HEK293 (cell line): ENCODE measurements at regions not wholly inside any gene's neighbourhood (a gene's known extent, or its start where the extent isn't known, plus 50 kb on each side); places are given as distances from the start of the nearest gene placed in this dataset.

Source experiments
- MYNN ChIP-seq: fragments of 450-650 bp; formaldehyde crosslinking; IDR thresholded peaks from 2 replicates; pipeline ENCODE4 v1.5.1; 2016; ENCODE audit warnings: missing biosample characterization, missing genetic modification characterization, borderline replicate concordance
- ZNF169 ChIP-seq: fragments of 450-650 bp; formaldehyde crosslinking; IDR thresholded peaks from 2 replicates; pipeline ENCODE4 v1.5.1; 2016; ENCODE audit warnings: missing biosample characterization, missing genetic modification characterization
- ZNF211 ChIP-seq: fragments of 450-650 bp; formaldehyde crosslinking; IDR thresholded peaks from 2 replicates; pipeline ENCODE4 v1.5.1; 2016; ENCODE audit warnings: low read depth, missing biosample characterization, missing genetic modification characterization
- ZNF274 ChIP-seq, 2 experiments: fragments of 200-500 bp in 1 of 2; fragments of 450-650 bp in 1 of 2; sonication (Bioruptor generic) in 1 of 2; formaldehyde crosslinking in 1 of 2; IDR thresholded peaks; 2 replicates each; pipeline versions ENCODE4 v1.5.1 to v1.6.1; 2014 to 2016; ENCODE audit warnings: borderline replicate concordance in 1 of 2, inconsistent platforms in 1 of 2, low read length in 1 of 2, missing biosample characterization in 1 of 2, missing genetic modification characterization in 1 of 2
- ZNF426 ChIP-seq: fragments of 450-650 bp; formaldehyde crosslinking; IDR thresholded peaks from 2 replicates; pipeline ENCODE4 v1.5.1; 2017; ENCODE audit warnings: missing biosample characterization, missing genetic modification characterization, mild to moderate bottlenecking, inconsistent platforms, moderate library complexity
- ZNF777 ChIP-seq: fragments of 450-650 bp; formaldehyde crosslinking; IDR thresholded peaks from 2 replicates; pipeline ENCODE4 v1.5.1; 2017; ENCODE audit warnings: missing biosample characterization, missing genetic modification characterization, borderline replicate concordance
- TF ChIP-seq, protein P1 (sequence below): fragments of 450-650 bp; formaldehyde crosslinking; IDR thresholded peaks from 2 replicates; pipeline ENCODE4 v1.5.1; 2016; ENCODE audit warnings: missing biosample characterization, missing genetic modification characterization
- TF ChIP-seq, protein P2 (sequence below): fragments of 450-650 bp; formaldehyde crosslinking; IDR thresholded peaks from 2 replicates; pipeline ENCODE4 v1.5.1; 2016; ENCODE audit warnings: missing biosample characterization, missing genetic modification characterization
- TF ChIP-seq, protein P3 (sequence below): fragments of 450-650 bp; formaldehyde crosslinking; IDR thresholded peaks from 2 replicates; pipeline ENCODE4 v1.5.1; 2016; ENCODE audit warnings: missing biosample characterization, missing genetic modification characterization
- TF ChIP-seq, protein P4 (sequence below): fragments of 450-650 bp; formaldehyde crosslinking; IDR thresholded peaks from 2 replicates; pipeline ENCODE4 v1.5.1; 2016; ENCODE audit warnings: missing biosample characterization, missing genetic modification characterization
- TF ChIP-seq, protein P5 (sequence below): fragments of 450-650 bp; formaldehyde crosslinking; IDR thresholded peaks from 2 replicates; pipeline ENCODE4 v1.5.1; 2016; ENCODE audit warnings: missing biosample characterization, missing genetic modification characterization

DNA sequence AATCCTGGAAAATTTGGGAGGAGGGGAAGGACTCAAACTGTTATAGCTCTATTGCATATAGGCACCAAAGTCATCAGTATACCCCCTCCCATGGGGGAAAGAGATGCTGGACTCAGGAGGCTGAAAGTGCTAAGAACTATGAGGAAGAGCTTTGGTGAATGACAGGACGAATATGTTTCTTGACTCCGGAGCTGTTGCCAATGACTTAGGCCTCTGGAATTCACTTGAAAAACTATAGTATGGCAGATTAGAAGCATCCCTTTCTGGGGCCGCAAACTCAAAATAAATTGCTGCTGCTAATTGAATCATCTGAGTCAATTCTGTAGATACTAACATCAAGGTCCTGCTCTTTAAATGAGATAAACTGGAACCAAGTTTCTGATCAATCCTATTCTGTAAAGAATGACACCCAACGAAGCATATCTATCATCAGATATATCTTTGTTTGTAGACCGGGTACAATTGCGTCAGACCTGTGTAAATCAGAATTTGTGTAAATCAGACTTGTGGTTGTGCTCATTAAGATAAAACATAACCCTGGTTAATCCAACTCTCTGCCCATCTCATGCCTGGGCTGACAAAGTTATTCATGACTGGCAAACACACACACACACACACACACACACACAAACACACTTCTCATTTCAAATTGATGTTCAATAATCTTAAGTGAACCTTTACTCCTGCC is 1793.8 kb upstream of the PCDH20 start:
- no peak for TF ChIP-seq ZNF426 (tag by site-specific recombination)
- no peak for TF ChIP-seq ZNF274 (IDR thresholded peaks at IDR 0.05; ENCODE audit: low read length)
- TF ChIP-seq ZNF274 (tag by site-specific recombination; IDR thresholded peaks at IDR 0.05; ENCODE audit: borderline replicate concordance) = no peak
- TF ChIP-seq ZNF169 (tag by site-specific recombination) = no peak
- TF ChIP-seq MYNN = no peak
- TF ChIP-seq, protein P1, sequence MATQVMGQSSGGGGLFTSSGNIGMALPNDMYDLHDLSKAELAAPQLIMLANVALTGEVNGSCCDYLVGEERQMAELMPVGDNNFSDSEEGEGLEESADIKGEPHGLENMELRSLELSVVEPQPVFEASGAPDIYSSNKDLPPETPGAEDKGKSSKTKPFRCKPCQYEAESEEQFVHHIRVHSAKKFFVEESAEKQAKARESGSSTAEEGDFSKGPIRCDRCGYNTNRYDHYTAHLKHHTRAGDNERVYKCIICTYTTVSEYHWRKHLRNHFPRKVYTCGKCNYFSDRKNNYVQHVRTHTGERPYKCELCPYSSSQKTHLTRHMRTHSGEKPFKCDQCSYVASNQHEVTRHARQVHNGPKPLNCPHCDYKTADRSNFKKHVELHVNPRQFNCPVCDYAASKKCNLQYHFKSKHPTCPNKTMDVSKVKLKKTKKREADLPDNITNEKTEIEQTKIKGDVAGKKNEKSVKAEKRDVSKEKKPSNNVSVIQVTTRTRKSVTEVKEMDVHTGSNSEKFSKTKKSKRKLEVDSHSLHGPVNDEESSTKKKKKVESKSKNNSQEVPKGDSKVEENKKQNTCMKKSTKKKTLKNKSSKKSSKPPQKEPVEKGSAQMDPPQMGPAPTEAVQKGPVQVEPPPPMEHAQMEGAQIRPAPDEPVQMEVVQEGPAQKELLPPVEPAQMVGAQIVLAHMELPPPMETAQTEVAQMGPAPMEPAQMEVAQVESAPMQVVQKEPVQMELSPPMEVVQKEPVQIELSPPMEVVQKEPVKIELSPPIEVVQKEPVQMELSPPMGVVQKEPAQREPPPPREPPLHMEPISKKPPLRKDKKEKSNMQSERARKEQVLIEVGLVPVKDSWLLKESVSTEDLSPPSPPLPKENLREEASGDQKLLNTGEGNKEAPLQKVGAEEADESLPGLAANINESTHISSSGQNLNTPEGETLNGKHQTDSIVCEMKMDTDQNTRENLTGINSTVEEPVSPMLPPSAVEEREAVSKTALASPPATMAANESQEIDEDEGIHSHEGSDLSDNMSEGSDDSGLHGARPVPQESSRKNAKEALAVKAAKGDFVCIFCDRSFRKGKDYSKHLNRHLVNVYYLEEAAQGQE (tag by site-specific recombination) = no peak
- TF ChIP-seq, protein P2, sequence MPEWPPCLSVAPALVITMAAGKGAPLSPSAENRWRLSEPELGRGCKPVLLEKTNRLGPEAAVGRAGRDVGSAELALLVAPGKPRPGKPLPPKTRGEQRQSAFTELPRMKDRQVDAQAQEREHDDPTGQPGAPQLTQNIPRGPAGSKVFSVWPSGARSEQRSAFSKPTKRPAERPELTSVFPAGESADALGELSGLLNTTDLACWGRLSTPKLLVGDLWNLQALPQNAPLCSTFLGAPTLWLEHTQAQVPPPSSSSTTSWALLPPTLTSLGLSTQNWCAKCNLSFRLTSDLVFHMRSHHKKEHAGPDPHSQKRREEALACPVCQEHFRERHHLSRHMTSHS = no peak
- TF ChIP-seq ZNF211 (tag by site-specific recombination) = no peak
- TF ChIP-seq, protein P3, sequence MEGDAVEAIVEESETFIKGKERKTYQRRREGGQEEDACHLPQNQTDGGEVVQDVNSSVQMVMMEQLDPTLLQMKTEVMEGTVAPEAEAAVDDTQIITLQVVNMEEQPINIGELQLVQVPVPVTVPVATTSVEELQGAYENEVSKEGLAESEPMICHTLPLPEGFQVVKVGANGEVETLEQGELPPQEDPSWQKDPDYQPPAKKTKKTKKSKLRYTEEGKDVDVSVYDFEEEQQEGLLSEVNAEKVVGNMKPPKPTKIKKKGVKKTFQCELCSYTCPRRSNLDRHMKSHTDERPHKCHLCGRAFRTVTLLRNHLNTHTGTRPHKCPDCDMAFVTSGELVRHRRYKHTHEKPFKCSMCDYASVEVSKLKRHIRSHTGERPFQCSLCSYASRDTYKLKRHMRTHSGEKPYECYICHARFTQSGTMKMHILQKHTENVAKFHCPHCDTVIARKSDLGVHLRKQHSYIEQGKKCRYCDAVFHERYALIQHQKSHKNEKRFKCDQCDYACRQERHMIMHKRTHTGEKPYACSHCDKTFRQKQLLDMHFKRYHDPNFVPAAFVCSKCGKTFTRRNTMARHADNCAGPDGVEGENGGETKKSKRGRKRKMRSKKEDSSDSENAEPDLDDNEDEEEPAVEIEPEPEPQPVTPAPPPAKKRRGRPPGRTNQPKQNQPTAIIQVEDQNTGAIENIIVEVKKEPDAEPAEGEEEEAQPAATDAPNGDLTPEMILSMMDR (tag by site-specific recombination) = no peak
- TF ChIP-seq, protein P4, sequence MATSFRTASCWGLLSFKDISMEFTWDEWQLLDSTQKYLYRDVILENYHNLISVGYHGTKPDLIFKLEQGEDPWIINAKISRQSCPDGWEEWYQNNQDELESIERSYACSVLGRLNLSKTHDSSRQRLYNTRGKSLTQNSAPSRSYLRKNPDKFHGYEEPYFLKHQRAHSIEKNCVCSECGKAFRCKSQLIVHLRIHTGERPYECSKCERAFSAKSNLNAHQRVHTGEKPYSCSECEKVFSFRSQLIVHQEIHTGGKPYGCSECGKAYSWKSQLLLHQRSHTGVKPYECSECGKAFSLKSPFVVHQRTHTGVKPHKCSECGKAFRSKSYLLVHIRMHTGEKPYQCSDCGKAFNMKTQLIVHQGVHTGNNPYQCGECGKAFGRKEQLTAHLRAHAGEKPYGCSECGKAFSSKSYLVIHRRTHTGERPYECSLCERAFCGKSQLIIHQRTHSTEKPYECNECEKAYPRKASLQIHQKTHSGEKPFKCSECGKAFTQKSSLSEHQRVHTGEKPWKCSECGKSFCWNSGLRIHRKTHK (tag by site-specific recombination) = no peak
- TF ChIP-seq, protein P5, sequence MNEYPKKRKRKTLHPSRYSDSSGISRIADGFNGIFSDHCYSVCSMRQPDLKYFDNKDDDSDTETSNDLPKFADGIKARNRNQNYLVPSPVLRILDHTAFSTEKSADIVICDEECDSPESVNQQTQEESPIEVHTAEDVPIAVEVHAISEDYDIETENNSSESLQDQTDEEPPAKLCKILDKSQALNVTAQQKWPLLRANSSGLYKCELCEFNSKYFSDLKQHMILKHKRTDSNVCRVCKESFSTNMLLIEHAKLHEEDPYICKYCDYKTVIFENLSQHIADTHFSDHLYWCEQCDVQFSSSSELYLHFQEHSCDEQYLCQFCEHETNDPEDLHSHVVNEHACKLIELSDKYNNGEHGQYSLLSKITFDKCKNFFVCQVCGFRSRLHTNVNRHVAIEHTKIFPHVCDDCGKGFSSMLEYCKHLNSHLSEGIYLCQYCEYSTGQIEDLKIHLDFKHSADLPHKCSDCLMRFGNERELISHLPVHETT (tag by site-specific recombination) = no peak
- no peak for TF ChIP-seq ZNF777
